ENCODE measurements at regions not wholly inside any gene's neighbourhood (a gene's known extent, or its start where the extent isn't known, plus 50 kb on each side); places are given as distances from the start of the nearest gene placed in this dataset.
"Not testable (repeated sequence)": the region's sequence is repeated elsewhere in the genome, so short reads cannot be mapped to it uniquely, and the experiment has no call there.

- no peaks in the 10 kb centered on the region for H3K27me3 Mint-ChIP-seq (ENCODE audit: insufficient read depth, unreplicated experiment)
- BruUV-seq (replicated peaks): no TSS peak
- peaks cover 38% of the 10 kb centered on the region for H3K9me3 Mint-ChIP-seq (ENCODE audit: unreplicated experiment)
- POLR2A ChIA-PET: no interaction called here
- intact Hi-C loops (cut with micrococcal nuclease): no loop called here
- no peaks in the 10 kb centered on the region for H3K36me3 Mint-ChIP-seq (ENCODE audit: insufficient read depth, unreplicated experiment)
- TF ChIP-seq CTCF (IDR thresholded peaks at IDR 0.05; ENCODE audit: unreplicated experiment): no peak
- CTCF ChIA-PET: no interaction called here
- no peak for DNase-seq (ENCODE audit: unreplicated experiment)
- no peaks in the 10 kb centered on the region for H3K4me1 Mint-ChIP-seq (ENCODE audit: insufficient read depth, unreplicated experiment)
- H3K4me3 Mint-ChIP-seq (ENCODE audit: unreplicated experiment): no peak overlapping the region
- H3K27ac Mint-ChIP-seq (ENCODE audit: low read depth, unreplicated experiment): no peak overlapping the region
Observed at GRCh38 chr5:153939101-153939500, 99.6 kb downstream of the FAM114A2 start.

- no TSS peak for BruUV-seq (replicated peaks)
- Mint-ChIP-seq H3K27me3 (ENCODE audit: insufficient read depth, unreplicated experiment) (no peaks in the 10 kb centered on the region), H3K36me3 (ENCODE audit: insufficient read depth, unreplicated experiment) (no peaks in the 10 kb centered on the region), H3K4me3 (ENCODE audit: unreplicated experiment) (no peak overlapping the region), H3K9me3 (ENCODE audit: unreplicated experiment) (peaks cover 38% of the 10 kb centered on the region), H3K4me1 (ENCODE audit: insufficient read depth, unreplicated experiment) (no peaks in the 10 kb centered on the region), H3K27ac (ENCODE audit: low read depth, unreplicated experiment) (no peak overlapping the region)
- ChIA-PET POLR2A (no interaction called here), CTCF (no interaction called here)
- intact Hi-C loops (cut with micrococcal nuclease): no loop called here
- DNase-seq (ENCODE audit: unreplicated experiment): no peak
- no peak for TF ChIP-seq CTCF (IDR thresholded peaks at IDR 0.05; ENCODE audit: unreplicated experiment)
Observed at GRCh38 chr5:153938191-153938842, 100.4 kb downstream of the FAM114A2 start.

GRCh38 chr5:153937661-153938060, 101.0 kb downstream of the FAM114A2 start:
- H3K27me3 Mint-ChIP-seq (ENCODE audit: insufficient read depth, unreplicated experiment): no peaks in the 10 kb centered on the region
- H3K27ac Mint-ChIP-seq (ENCODE audit: low read depth, unreplicated experiment): no peak overlapping the region
- ChIA-PET CTCF (interaction anchor here (0.5 kb wide), 1 partner anchor 29 kb away, joined by 4 read pairs; no protein-coding TSS in a partner anchor), POLR2A (no interaction called here)
- BruUV-seq (replicated peaks): no TSS peak
- H3K36me3 Mint-ChIP-seq (ENCODE audit: insufficient read depth, unreplicated experiment): no peaks in the 10 kb centered on the region
- peaks cover 38% of the 10 kb centered on the region for H3K9me3 Mint-ChIP-seq (ENCODE audit: unreplicated experiment)
- no peaks in the 10 kb centered on the region for H3K4me1 Mint-ChIP-seq (ENCODE audit: insufficient read depth, unreplicated experiment)
- no peak for TF ChIP-seq CTCF (IDR thresholded peaks at IDR 0.05; ENCODE audit: unreplicated experiment)
- intact Hi-C loops (cut with micrococcal nuclease): no loop called here
- H3K4me3 Mint-ChIP-seq (ENCODE audit: unreplicated experiment): no peak overlapping the region
- no peak for DNase-seq (ENCODE audit: unreplicated experiment)

DNA sequence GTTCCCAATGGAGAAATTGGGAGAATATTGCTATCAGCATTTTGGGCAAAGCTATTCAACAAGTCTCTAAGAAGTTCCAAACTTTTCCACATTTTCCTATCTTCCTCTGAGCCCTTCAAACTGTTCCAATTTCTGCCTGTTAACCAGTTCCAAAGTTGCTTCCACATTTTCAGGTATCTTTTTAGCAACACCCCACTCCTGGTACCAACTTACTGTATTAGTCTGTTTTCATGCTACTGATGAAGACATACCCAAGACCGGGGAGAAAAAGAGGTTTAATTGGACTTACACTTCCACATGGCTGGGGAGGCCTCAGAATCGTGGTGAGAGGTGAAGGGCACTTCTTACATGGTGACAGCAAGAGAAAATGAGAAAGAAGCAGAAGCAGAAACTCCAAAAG, 103.6 kb downstream of the FAM114A2 start:
- H3K36me3 Mint-ChIP-seq (ENCODE audit: insufficient read depth, unreplicated experiment); H3K4me3 Mint-ChIP-seq (ENCODE audit: unreplicated experiment); BruUV-seq (replicated peaks); H3K27ac Mint-ChIP-seq (ENCODE audit: low read depth, unreplicated experiment); H3K27me3 Mint-ChIP-seq (ENCODE audit: insufficient read depth, unreplicated experiment); DNase-seq (ENCODE audit: unreplicated experiment); H3K4me1 Mint-ChIP-seq (ENCODE audit: insufficient read depth, unreplicated experiment); intact Hi-C loops (cut with micrococcal nuclease): not testable (repeated sequence)
- POLR2A ChIA-PET: interaction anchor here (0.6 kb wide), 2 partner anchors 198 to 1357 kb away, joined by 3 read pairs; no protein-coding TSS in a partner anchor
- CTCF ChIA-PET: interaction anchor here (0.6 to 1.3 kb wide), 2 partner anchors 17 to 442 kb away, joined by 4 to 5 read pairs; no protein-coding TSS in a partner anchor
- H3K9me3 Mint-ChIP-seq (ENCODE audit: unreplicated experiment): peaks cover 19% of the 10 kb centered on the region

- intact Hi-C loops (cut with micrococcal nuclease): no loop called here
- no TSS peak for BruUV-seq (replicated peaks)
- no peak for DNase-seq (ENCODE audit: unreplicated experiment)
- Mint-ChIP-seq H3K9me3 (ENCODE audit: unreplicated experiment) (no peaks in the 10 kb centered on the region), H3K36me3 (ENCODE audit: insufficient read depth, unreplicated experiment) (no peaks in the 10 kb centered on the region), H3K27me3 (ENCODE audit: insufficient read depth, unreplicated experiment) (no peaks in the 10 kb centered on the region), H3K27ac (ENCODE audit: low read depth, unreplicated experiment) (no peak overlapping the region), H3K4me3 (ENCODE audit: unreplicated experiment) (no peak overlapping the region), H3K4me1 (ENCODE audit: insufficient read depth, unreplicated experiment) (no peaks in the 10 kb centered on the region)
- ChIA-PET POLR2A (no interaction called here), CTCF (no interaction called here)
- no peak for TF ChIP-seq CTCF (IDR thresholded peaks at IDR 0.05; ENCODE audit: unreplicated experiment)
Observed at GRCh38 chr5:153926201-153926600, 112.5 kb downstream of the FAM114A2 start.

Measured in MCF 10A (cell line).